GM21381 (cell line): ENCODE measurements at regions not wholly inside any gene's neighbourhood (a gene's known extent, or its start where the extent isn't known, plus 50 kb on each side); places are given as distances from the start of the nearest gene placed in this dataset.
"Not testable (repeated sequence)": the region's sequence is repeated elsewhere in the genome, so short reads cannot be mapped to it uniquely, and the experiment has no call there.

Source experiments
- ATAC-seq: cut with Tn5 transposase; IDR thresholded peaks from one replicate; pipeline ENCODE4 v1.9.1; 2021; ENCODE audit warnings: mild to moderate bottlenecking, moderate library complexity; ENCODE audit not compliant: unreplicated experiment

GRCh38 chr4:30869387-30869786 is 149.2 kb downstream of the PCDH7 start:
- ATAC-seq: not testable (repeated sequence)

GRCh38 chr4:30870513-30870912 is 150.3 kb downstream of the PCDH7 start:
- no peak for ATAC-seq

DNA sequence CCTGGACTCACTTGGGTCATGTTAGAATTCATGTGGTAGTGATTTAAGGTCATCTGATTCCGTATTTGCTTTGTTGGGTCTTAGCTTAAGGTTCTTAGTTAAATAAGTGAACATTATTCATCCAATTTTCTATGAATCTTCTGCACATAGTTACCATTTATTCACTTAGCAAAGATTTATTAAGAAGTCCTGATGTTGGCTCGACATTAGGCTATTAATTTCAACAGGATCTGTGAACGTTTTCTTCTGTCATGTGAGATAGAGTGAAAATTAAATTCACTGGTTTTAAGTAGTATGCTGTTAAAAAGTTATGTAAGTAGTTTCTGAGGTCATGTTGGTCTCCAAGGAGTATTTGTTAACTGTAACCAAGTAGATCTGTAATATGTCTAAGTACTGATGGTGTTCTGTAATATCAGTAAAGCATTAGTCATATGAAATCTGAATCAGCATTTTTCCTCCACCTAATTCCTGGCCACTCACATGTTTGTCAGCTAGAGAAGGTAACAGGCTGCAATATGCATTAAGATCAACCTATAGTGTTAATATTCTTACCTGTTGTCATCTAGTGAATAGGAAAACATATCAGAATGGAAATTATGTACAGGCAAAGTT is 155.6 kb downstream of the PCDH7 start:
- no peak for ATAC-seq

GRCh38 chr4:30879855-30880598 is 159.9 kb downstream of the PCDH7 start:
- ATAC-seq: no peak

GRCh38 chr4:30881985-30882384 is 161.8 kb downstream of the PCDH7 start:
- no peak for ATAC-seq

GRCh38 chr4:30882443-30882842 is 162.3 kb downstream of the PCDH7 start:
- ATAC-seq: no peak

DNA sequence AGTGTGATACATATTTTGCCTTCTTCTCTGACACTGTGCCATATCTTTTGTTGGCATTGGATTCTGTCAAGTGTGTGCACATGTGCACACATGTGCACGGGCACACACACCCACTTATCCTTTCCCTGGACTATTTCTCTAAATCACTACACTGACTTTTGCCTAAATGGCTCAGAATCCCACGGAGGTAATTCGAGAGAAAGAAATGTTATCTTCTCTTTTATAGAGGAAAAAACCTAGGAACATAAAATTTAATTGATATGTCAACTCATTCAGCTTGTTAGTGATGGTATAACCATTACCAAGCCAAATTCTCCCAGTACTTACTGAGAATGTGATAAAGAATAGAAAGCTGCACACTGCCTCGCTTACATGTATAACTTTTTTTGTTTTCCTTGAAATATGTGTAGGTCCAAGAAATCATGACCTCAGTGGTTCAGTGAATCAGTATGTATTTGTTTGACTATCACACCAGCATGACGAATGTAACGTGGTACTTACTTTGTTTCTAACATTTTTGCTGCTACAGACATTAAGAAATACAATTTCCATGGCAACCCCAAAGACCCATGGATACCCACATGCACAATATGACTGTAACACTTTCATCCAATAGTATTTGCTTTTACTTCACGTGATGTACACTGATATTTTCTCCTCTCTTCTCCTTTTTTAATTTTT is 163.0 kb downstream of the PCDH7 start:
- no peak for ATAC-seq

DNA sequence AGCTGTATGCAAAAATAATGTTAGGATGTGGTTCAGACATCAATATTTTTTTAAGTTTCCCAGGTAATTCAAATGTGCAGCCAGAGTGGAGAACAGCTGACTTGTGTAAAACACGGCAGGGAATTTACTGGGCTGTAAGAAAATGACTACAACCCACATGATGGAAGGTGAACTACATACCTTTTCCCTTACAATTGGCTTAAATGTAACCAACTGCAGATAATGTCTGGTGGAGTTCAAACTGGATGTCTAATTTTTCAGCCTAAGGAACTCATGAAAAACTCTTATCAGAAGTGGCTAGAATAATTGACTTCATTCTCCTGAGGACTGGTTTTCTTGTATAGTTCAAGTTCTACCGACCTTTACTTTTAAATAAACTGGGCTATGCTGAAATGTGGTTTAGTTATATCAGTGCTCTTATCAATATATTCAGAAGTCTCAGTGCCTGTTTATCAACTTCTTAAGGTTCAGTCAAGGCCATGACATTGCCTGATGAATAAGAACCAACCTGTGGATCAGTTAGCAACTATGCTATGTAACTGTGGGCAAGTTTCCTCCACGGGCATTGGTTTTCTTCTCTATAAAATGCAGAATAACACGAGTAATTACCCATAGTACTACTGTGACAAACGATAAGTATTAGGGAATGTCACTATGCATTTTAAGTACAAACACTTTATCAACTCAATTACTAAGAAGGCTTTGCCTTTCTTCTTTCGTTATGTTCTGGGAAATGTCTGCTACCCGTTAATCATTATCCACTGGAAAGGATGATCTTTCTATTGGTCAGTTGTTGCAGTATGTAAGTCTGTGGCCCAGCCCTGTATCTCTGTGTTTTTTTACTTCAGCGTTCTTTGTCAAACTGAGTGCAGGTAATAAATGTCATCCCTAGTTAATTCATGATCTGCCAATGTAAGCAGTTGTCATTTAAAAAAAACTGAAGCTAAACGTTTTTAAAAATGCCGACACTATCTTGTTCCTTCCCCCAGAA is 181.6 kb downstream of the PCDH7 start:
- ATAC-seq: no peak

- no peak for ATAC-seq
Observed at GRCh38 chr4:30903502-30904214, 183.5 kb downstream of the PCDH7 start.

DNA sequence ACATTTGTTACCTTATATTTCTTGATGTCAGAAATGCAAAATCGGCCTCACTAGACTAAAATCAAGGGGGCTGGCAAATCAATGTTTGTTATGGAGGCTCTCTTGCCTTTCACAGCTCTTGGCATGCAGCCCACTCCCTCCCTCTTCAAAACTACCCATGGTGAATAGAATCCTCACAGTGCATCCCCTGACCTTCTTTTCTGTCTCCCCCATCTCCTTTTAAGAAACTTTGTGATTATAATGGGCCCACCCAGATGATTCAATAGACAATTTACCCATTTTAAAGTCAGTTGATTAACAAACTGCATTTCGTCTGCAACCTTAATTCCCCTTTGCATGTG is 184.0 kb downstream of the PCDH7 start:
- ATAC-seq: no peak

- no peak for ATAC-seq
Observed at GRCh38 chr4:30904588-30904987, 184.4 kb downstream of the PCDH7 start.

DNA sequence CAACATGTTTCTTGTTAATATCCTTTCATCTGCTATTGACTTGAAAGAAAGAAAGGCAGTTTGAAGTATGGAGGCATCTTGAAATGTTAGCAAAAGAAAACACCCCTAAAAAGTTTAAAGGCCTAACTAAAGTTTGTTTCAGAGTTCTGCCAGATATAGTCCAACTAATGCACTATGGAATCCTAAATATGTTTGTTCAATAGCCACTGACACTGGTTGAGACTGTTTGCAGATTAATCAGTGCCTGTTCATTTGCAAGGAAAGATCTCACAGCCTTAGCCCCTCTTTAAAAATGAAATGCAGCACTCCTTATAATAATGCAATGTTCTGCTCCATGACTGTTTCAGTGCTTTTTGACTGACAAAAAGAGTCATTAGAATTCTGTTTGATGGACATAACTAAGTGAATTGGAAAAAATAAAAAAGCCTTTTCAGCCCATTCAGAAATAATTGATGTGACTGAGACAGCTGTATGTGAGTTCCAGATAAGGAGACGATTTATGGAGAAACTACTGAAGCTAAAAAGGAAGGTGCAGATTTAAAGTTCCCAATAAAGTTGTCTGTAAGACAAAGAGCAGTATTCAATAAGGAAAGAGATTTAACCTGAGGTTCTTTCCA is 192.0 kb downstream of the PCDH7 start:
- no peak for ATAC-seq

GRCh38 chr4:30916337-30917274 is 196.4 kb downstream of the PCDH7 start:
- ATAC-seq: no peak

- ATAC-seq: no peak
Observed at GRCh38 chr4:30917946-30918345, 197.8 kb downstream of the PCDH7 start.

GRCh38 chr4:30919458-30919857 is 199.3 kb downstream of the PCDH7 start:
- no peak for ATAC-seq

GRCh38 chr4:30920043-30920442 is 199.9 kb downstream of the PCDH7 start:
- ATAC-seq: no peak

- ATAC-seq: no peak
Observed at GRCh38 chr4:30922625-30923024, 202.5 kb downstream of the PCDH7 start.

GRCh38 chr4:30924495-30924894 is 204.3 kb downstream of the PCDH7 start:
- no peak for ATAC-seq

DNA sequence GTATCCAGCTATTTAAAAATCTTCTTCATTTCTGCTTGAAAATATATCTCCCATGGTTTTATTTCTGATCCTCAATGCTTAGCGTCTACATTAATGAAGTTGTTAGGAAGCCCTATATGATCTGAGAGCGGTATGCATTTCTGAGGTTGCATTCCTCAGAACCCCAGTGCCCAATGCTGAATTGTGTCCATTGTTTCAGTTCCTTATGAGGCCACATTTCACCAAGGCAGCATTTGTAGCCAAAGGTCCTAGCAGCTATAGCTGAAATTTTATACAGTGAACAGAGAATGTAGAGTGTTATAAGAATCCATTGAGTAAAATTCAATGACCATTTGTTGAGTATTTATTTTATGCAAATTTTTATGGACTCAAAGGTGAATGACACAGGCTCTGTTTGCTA is 209.5 kb downstream of the PCDH7 start:
- ATAC-seq: no peak
